HEK293 (cell line): ENCODE measurements at regions not wholly inside any gene's neighbourhood (a gene's known extent, or its start where the extent isn't known, plus 50 kb on each side); places are given as distances from the start of the nearest gene placed in this dataset.
A peak's percentile ranks its signal among the peaks of the same experiment; 100 is the strongest.

Experiments
- CTCF ChIA-PET: fragments of 350-600 bp; formaldehyde crosslinking; extraction: SDS; loops from one replicate; lab custom pipeline; 2021; ENCODE audit warnings: antibody characterized with exemption; lab: Yijun Ruan, JAX
- POLR2A ChIA-PET: fragments of 300-600 bp; formaldehyde crosslinking; extraction: SDS; loops from one replicate; lab custom pipeline; 2020; ENCODE audit warnings: antibody characterized with exemption, inconsistent platforms; lab: Yijun Ruan, JAX
- H3K27ac ChIP-seq: fragments of 200-500 bp; sonication (Bioruptor generic); 2 replicates; pipeline ENCODE4 v1.5.1; 2014; ENCODE audit warnings: low read depth, low read length, control low read depth, inconsistent platforms; ENCODE audit errors: extremely low read depth
- H3K36me3 ChIP-seq, 2 experiments: fragments of 200-500 bp in 1 of 2; sonication (Bioruptor generic) in 1 of 2; 1 replicate in 1 of 2; 2 replicates in 1 of 2; pipeline ENCODE4 v1.5.1; 2014 to 2017; ENCODE audit warnings: inconsistent platforms in 2 of 2, low read length in 2 of 2; ENCODE audit not compliant: control insufficient read depth in 2 of 2, insufficient read depth in 1 of 2
- H3K4me1 ChIP-seq: fragments of 200-500 bp; sonication (Bioruptor generic); 2 replicates; pipeline ENCODE4 v1.5.1; 2014; ENCODE audit warnings: mild to moderate bottlenecking, low read length, inconsistent platforms; ENCODE audit not compliant: control insufficient read depth, insufficient read depth
- H3K4me3 ChIP-seq: 2 replicates; pipeline ENCODE4 v1.5.1; 2011; ENCODE audit warnings: low read depth, mild to moderate bottlenecking, control low read depth, low read length, moderate library complexity
- H3K9me3 ChIP-seq: fragments of 200-500 bp; sonication (Bioruptor generic); 2 replicates; pipeline ENCODE4 v1.5.1; 2014; ENCODE audit warnings: low read depth, low read length, inconsistent platforms; ENCODE audit not compliant: control insufficient read depth, insufficient read depth
- ATF2 ChIP-seq: fragments of 450-650 bp; formaldehyde crosslinking; IDR thresholded peaks from 2 replicates; pipeline ENCODE4 v1.5.1; 2016; ENCODE audit warnings: missing biosample characterization, missing genetic modification characterization, low read depth
- BCL6B ChIP-seq: fragments of 450-650 bp; formaldehyde crosslinking; IDR thresholded peaks from 2 replicates; pipeline ENCODE4 v1.5.1; 2017; ENCODE audit warnings: missing biosample characterization, missing genetic modification characterization
- EGR2 ChIP-seq: fragments of 450-650 bp; formaldehyde crosslinking; IDR thresholded peaks from 2 replicates; pipeline ENCODE4 v1.5.1; 2016; ENCODE audit warnings: low read depth, missing biosample characterization, missing genetic modification characterization
- GLIS2 ChIP-seq: fragments of 450-650 bp; formaldehyde crosslinking; IDR thresholded peaks from 2 replicates; pipeline ENCODE4 v1.5.1; 2016; ENCODE audit warnings: missing biosample characterization, missing genetic modification characterization
- HIC1 ChIP-seq: fragments of 450-650 bp; formaldehyde crosslinking; IDR thresholded peaks from 2 replicates; pipeline ENCODE4 v1.5.1; 2016; ENCODE audit warnings: missing biosample characterization, missing genetic modification characterization
- HOXD13 ChIP-seq: sonication (generic); formaldehyde crosslinking; IDR thresholded peaks from 2 replicates; pipeline ENCODE4 v1.8.0; 2022; ENCODE audit warnings: missing genetic modification reagents, borderline replicate concordance
- KLF10 ChIP-seq: fragments of 450-650 bp; IDR thresholded peaks from 2 replicates; pipeline ENCODE4 v1.5.1; 2018; ENCODE audit warnings: missing biosample characterization, mild to moderate bottlenecking, missing genetic modification characterization
- OSR2 ChIP-seq: fragments of 450-650 bp; formaldehyde crosslinking; IDR thresholded peaks from 2 replicates; pipeline ENCODE4 v1.5.1; 2016; ENCODE audit warnings: missing biosample characterization, missing genetic modification characterization
- ZBTB6 ChIP-seq: fragments of 450-650 bp; formaldehyde crosslinking; IDR thresholded peaks from 2 replicates; pipeline ENCODE4 v1.5.1; 2017; ENCODE audit warnings: missing biosample characterization, missing genetic modification characterization
- ZEB2 ChIP-seq: fragments of 450-650 bp; formaldehyde crosslinking; IDR thresholded peaks from 2 replicates; pipeline ENCODE4 v1.5.1; 2016; ENCODE audit warnings: missing biosample characterization, missing genetic modification characterization
- ZFHX2 ChIP-seq: fragments of 450-650 bp; formaldehyde crosslinking; conservative IDR thresholded peaks from 2 replicates; pipeline ENCODE4 v1.5.1; 2016; ENCODE audit warnings: missing biosample characterization, missing genetic modification characterization
- ZIC2 ChIP-seq: fragments of 450-650 bp; formaldehyde crosslinking; IDR thresholded peaks from 2 replicates; pipeline ENCODE4 v1.5.1; 2016; ENCODE audit warnings: missing biosample characterization, missing genetic modification characterization
- ZNF121 ChIP-seq: fragments of 450-650 bp; formaldehyde crosslinking; IDR thresholded peaks from 2 replicates; pipeline ENCODE4 v1.5.1; 2016; ENCODE audit warnings: missing biosample characterization, missing genetic modification characterization
- ZNF148 ChIP-seq: fragments of 450-650 bp; formaldehyde crosslinking; IDR thresholded peaks from 2 replicates; pipeline ENCODE4 v1.5.0; 2017; ENCODE audit warnings: missing biosample characterization, missing genetic modification characterization, borderline replicate concordance
- ZNF169 ChIP-seq: fragments of 450-650 bp; formaldehyde crosslinking; IDR thresholded peaks from 2 replicates; pipeline ENCODE4 v1.5.1; 2016; ENCODE audit warnings: missing biosample characterization, missing genetic modification characterization
- ZNF24 ChIP-seq: fragments of 450-650 bp; formaldehyde crosslinking; IDR thresholded peaks from 2 replicates; pipeline ENCODE4 v1.5.1; 2016; ENCODE audit warnings: missing biosample characterization, missing genetic modification characterization
- ZNF292 ChIP-seq: fragments of 450-650 bp; formaldehyde crosslinking; IDR thresholded peaks from 2 replicates; pipeline ENCODE4 v1.5.1; 2016; ENCODE audit warnings: low read depth, missing biosample characterization, missing genetic modification characterization, borderline replicate concordance
- ZNF366 ChIP-seq: fragments of 450-650 bp; formaldehyde crosslinking; conservative IDR thresholded peaks from 2 replicates; pipeline ENCODE4 v1.5.1; 2016; ENCODE audit warnings: missing biosample characterization, missing genetic modification characterization
- ZNF416 ChIP-seq: fragments of 450-650 bp; formaldehyde crosslinking; IDR thresholded peaks from 2 replicates; pipeline ENCODE4 v1.5.1; 2016; ENCODE audit warnings: missing biosample characterization, missing genetic modification characterization
- ZNF521 ChIP-seq: fragments of 450-650 bp; formaldehyde crosslinking; IDR thresholded peaks from 2 replicates; pipeline ENCODE4 v1.5.1; 2017; ENCODE audit warnings: missing biosample characterization, mild to moderate bottlenecking, missing genetic modification characterization
- ZNF555 ChIP-seq: fragments of 450-650 bp; formaldehyde crosslinking; conservative IDR thresholded peaks from 2 replicates; pipeline ENCODE4 v1.5.1; 2017; ENCODE audit warnings: missing biosample characterization, mild to moderate bottlenecking, missing genetic modification characterization, inconsistent platforms
- ZNF639 ChIP-seq: fragments of 450-650 bp; formaldehyde crosslinking; IDR thresholded peaks from 2 replicates; pipeline ENCODE4 v1.5.1; 2016; ENCODE audit warnings: missing biosample characterization, missing genetic modification characterization
- ZNF645 ChIP-seq: fragments of 450-650 bp; formaldehyde crosslinking; IDR thresholded peaks from 2 replicates; pipeline ENCODE4; 2016; ENCODE audit warnings: missing biosample characterization, missing genetic modification characterization
- ZSCAN30 ChIP-seq: fragments of 450-650 bp; IDR thresholded peaks from 2 replicates; pipeline ENCODE4 v1.5.1; 2018; ENCODE audit warnings: missing biosample characterization, mild to moderate bottlenecking, missing genetic modification characterization, moderate library complexity

GRCh38 chr6:8556370-8557013, 121.1 kb upstream of the SLC35B3 start (continued):
- TF ChIP-seq ZNF639 (tag by site-specific recombination) (peak; percentile 63; the same call in 1 of the 2 replicates), ZNF366 (peak; percentile 83), HIC1 (tag by site-specific recombination) (peak; percentile 86), OSR2 (tag by site-specific recombination) (0 out of 2 replicates have a peak, but pooled peaks have one; percentile 10), KLF10 (tag by site-specific recombination) (0 out of 2 replicates have a peak, but pooled peaks have one; percentile 40), ZSCAN30 (no peak), ZEB2 (tag by site-specific recombination) (peak; percentile 68), ATF2 (peak; percentile 58; the same call in 1 of the 2 replicates), ZNF121 (tag by site-specific recombination) (no peak), EGR2 (tag by site-specific recombination) (no peak)

GRCh38 chr6:8551993-8552392, 116.6 kb upstream of the SLC35B3 start:
- Histone ChIP-seq H3K27ac (no peak overlapping the region), H3K9me3 (no peaks in the 10 kb centered on the region), H3K36me3 (no peaks in the 10 kb centered on the region), H3K4me3 (no peak overlapping the region), H3K4me1 (peaks cover 12% of the 10 kb centered on the region)
- CTCF ChIA-PET = interaction anchor here (1.2 kb wide), 1 partner anchor 191 kb away, joined by 3 read pairs; no protein-coding TSS in a partner anchor
- POLR2A ChIA-PET = no interaction called here
- TF ChIP-seq ZNF24 (tag by site-specific recombination) (no peak), OSR2 (tag by site-specific recombination) (no peak), ZIC2 (tag by site-specific recombination) (no peak), ZNF416 (no peak), ZNF521 (tag by site-specific recombination) (no peak), ZBTB6 (tag by site-specific recombination) (no peak), KLF10 (tag by site-specific recombination) (no peak), ZNF292 (tag by site-specific recombination) (no peak), EGR2 (tag by site-specific recombination) (no peak), ZNF555 (tag by site-specific recombination) (no peak), BCL6B (tag by site-specific recombination) (no peak), ZNF148 (tag by site-specific recombination) (no peak), ZNF169 (no peak), ZNF645 (no peak), GLIS2 (no peak), ZFHX2 (no peak), HOXD13 (CRISPR knock-in tag) (no peak)
